ENCODE measurements at regions not wholly inside any gene's neighbourhood (a gene's known extent, or its start where the extent isn't known, plus 50 kb on each side); places are given as distances from the start of the nearest gene placed in this dataset.

- TF ChIP-seq E2F8 (IDR thresholded peaks at IDR 0.05; ENCODE audit: low read depth, partially characterized antibody) (no peak), ZBTB40 (IDR thresholded peaks at IDR 0.05; ENCODE audit: borderline replicate concordance) (no peak), TAF1 (IDR thresholded peaks at IDR 0.05; ENCODE audit: borderline replicate concordance, low read depth, low read length) (no peak), ELK1 (IDR thresholded peaks at IDR 0.05; ENCODE audit: low read depth, low read length) (no peak), CTCF (IDR thresholded peaks at IDR 0.05 in 2 of 3, conservative IDR thresholded peaks at IDR 0.05 in 1 of 3; ENCODE audit: control insufficient read depth in 2 of 3, extremely low read depth in 1 of 3, insufficient read depth in 1 of 3, low read depth in 3 of 3, low read length in 3 of 3) (no peak)
Observed at GRCh38 chr1:57712846-57713245, 289.0 kb upstream of the DAB1 start.

All from GM12878 (cell line).